Ishikawa (cell line): ENCODE measurements at regions not wholly inside any gene's neighbourhood (a gene's known extent, or its start where the extent isn't known, plus 50 kb on each side); places are given as distances from the start of the nearest gene placed in this dataset.

Experiments
- CEBPB ChIP-seq: IDR thresholded peaks from 2 replicates; pipeline ENCODE4 v1.6.1; 2012
- CREB1 ChIP-seq: IDR thresholded peaks from 2 replicates; pipeline ENCODE4 v1.6.1; 2012; ENCODE audit warnings: low read depth
- EGR1 ChIP-seq: IDR thresholded peaks from 2 replicates; pipeline ENCODE4 v1.6.1; 2012
- EP300 ChIP-seq: IDR thresholded peaks from 2 replicates; pipeline ENCODE4 v1.6.1; 2012; ENCODE audit warnings: borderline replicate concordance
- FOXM1 ChIP-seq: IDR thresholded peaks from 2 replicates; pipeline ENCODE4 v1.6.1; 2012; ENCODE audit warnings: low read depth, borderline replicate concordance
- NFIC ChIP-seq: IDR thresholded peaks from 2 replicates; pipeline ENCODE4 v1.6.1; 2012
- RAD21 ChIP-seq: IDR thresholded peaks from 2 replicates; pipeline ENCODE4 v1.6.1; 2012; ENCODE audit warnings: low read depth
- TAF1 ChIP-seq: IDR thresholded peaks from 2 replicates; pipeline ENCODE4 v1.6.1; 2012; ENCODE audit warnings: low read depth, mild to moderate bottlenecking
- TCF12 ChIP-seq: IDR thresholded peaks from 2 replicates; pipeline ENCODE4 v1.6.1; 2012; ENCODE audit warnings: low read depth
- TEAD4 ChIP-seq: IDR thresholded peaks from 2 replicates; pipeline ENCODE4 v1.6.1; 2012
- YY1 ChIP-seq: IDR thresholded peaks from 2 replicates; pipeline ENCODE4 v1.6.1; 2012; ENCODE audit warnings: low read depth
- ZBTB7A ChIP-seq: IDR thresholded peaks from 2 replicates; pipeline ENCODE4 v1.6.1; 2012; ENCODE audit warnings: low read depth
- TF ChIP-seq, protein P1 (sequence below): IDR thresholded peaks from 2 replicates; pipeline ENCODE4 v1.6.1; 2012
- TF ChIP-seq, protein P2 (sequence below): IDR thresholded peaks from 2 replicates; pipeline ENCODE4 v1.6.1; 2012; ENCODE audit warnings: low read depth, mild to moderate bottlenecking
- TF ChIP-seq, protein P3 (sequence below): IDR thresholded peaks from 2 replicates; pipeline ENCODE4 v1.6.1; 2012

DNA sequence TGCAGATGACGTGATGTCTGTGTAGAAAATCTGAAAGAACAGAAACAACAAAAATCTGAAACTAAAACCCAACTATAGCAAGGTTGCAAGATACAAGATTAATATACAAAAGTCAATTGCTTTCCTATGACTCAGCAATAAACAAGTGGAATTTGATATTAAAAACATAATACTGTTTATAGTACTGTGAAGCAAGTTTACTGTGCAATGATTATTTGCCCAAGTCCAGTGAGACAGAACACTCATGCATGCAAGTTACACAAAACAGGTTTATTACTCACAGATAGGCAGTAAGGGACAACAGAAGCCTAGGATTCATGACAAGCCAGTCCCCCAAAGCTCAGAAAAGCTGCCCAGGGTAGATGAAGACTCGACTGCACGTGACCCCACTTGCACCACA is 62.4 kb upstream of the RAB4A start:
- TF ChIP-seq NFIC (no peak), TCF12 (no peak), TAF1 (no peak), FOXM1 (no peak), ZBTB7A (no peak), RAD21 (no peak), YY1 (no peak), EGR1 (no peak), EP300 (no peak), CREB1 (no peak), CEBPB (no peak), TEAD4 (no peak)
- TF ChIP-seq, protein P1, sequence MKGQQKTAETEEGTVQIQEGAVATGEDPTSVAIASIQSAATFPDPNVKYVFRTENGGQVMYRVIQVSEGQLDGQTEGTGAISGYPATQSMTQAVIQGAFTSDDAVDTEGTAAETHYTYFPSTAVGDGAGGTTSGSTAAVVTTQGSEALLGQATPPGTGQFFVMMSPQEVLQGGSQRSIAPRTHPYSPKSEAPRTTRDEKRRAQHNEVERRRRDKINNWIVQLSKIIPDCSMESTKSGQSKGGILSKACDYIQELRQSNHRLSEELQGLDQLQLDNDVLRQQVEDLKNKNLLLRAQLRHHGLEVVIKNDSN = no peak
- TF ChIP-seq, protein P2, sequence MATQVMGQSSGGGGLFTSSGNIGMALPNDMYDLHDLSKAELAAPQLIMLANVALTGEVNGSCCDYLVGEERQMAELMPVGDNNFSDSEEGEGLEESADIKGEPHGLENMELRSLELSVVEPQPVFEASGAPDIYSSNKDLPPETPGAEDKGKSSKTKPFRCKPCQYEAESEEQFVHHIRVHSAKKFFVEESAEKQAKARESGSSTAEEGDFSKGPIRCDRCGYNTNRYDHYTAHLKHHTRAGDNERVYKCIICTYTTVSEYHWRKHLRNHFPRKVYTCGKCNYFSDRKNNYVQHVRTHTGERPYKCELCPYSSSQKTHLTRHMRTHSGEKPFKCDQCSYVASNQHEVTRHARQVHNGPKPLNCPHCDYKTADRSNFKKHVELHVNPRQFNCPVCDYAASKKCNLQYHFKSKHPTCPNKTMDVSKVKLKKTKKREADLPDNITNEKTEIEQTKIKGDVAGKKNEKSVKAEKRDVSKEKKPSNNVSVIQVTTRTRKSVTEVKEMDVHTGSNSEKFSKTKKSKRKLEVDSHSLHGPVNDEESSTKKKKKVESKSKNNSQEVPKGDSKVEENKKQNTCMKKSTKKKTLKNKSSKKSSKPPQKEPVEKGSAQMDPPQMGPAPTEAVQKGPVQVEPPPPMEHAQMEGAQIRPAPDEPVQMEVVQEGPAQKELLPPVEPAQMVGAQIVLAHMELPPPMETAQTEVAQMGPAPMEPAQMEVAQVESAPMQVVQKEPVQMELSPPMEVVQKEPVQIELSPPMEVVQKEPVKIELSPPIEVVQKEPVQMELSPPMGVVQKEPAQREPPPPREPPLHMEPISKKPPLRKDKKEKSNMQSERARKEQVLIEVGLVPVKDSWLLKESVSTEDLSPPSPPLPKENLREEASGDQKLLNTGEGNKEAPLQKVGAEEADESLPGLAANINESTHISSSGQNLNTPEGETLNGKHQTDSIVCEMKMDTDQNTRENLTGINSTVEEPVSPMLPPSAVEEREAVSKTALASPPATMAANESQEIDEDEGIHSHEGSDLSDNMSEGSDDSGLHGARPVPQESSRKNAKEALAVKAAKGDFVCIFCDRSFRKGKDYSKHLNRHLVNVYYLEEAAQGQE = no peak
- TF ChIP-seq, protein P3, sequence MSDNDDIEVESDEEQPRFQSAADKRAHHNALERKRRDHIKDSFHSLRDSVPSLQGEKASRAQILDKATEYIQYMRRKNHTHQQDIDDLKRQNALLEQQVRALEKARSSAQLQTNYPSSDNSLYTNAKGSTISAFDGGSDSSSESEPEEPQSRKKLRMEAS = no peak

DNA sequence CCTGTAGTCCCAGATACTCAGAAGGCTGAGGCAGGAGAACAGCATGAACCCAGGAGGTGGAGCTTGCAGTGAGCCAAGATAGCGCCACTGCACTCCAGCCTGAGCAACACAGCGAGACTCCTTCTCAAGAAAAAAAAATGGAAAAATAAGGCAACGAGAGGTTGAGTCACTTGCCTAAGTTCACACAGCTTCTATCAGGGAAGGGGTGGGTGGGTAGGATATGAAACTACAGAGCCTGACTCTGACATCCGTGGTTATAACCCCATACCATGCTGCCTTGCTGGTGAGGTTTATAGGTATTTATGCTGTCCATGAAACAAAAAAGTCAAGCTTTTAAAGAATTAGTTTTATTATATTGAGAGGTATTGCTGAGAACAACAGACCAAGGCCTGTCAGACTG is 61.5 kb upstream of the RAB4A start:
- TF ChIP-seq TAF1 = no peak
- no peak for TF ChIP-seq EP300
- TF ChIP-seq CEBPB = no peak
- TF ChIP-seq, protein P1 = no peak
- TF ChIP-seq FOXM1 = no peak
- TF ChIP-seq NFIC = no peak

DNA sequence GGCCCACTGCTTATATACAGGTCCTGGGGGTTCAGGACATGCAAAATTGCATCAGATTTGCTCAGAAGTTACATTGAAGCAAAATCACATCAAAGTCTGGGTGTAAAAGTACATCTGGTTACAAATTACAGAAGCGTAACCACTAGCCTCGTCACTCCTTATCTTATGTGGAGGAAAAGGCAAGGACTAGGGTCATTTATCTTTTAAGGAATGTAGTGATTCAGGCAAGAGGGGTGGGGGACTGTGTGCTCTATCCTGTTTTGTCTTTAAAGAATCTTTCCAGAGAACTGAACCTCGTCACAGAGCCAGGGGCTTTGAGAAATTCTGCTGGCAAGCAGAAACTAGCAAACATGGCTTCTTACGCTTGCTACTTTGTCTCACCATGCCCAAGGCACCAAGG is 61.1 kb upstream of the RAB4A start:
- TF ChIP-seq NFIC = no peak
- TF ChIP-seq, protein P3 = no peak

DNA sequence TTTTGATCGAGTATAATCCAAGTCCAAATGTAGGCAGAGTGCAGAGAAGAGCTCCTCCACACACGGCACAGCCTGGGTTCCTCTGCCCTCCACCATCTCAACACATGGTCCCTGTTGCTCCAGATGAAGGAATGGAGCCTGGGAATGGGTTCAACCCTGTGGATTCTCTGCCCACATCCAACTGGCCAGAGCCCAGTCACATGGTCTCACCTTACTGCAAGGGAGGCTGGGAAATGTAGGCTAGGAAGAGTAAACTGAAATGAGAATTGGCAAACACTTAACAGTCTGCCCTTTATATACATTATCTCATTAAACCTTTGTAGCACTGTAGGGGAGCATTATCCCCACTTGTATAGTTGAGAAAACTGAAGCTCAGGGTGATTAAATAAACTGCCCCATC is 60.1 kb upstream of the RAB4A start:
- TF ChIP-seq RAD21 = no peak
- TF ChIP-seq NFIC = no peak
- TF ChIP-seq, protein P1 = peak; percentile 87
- no peak for TF ChIP-seq YY1
- TF ChIP-seq ZBTB7A = no peak
- no peak for TF ChIP-seq TEAD4
- no peak for TF ChIP-seq TAF1

DNA sequence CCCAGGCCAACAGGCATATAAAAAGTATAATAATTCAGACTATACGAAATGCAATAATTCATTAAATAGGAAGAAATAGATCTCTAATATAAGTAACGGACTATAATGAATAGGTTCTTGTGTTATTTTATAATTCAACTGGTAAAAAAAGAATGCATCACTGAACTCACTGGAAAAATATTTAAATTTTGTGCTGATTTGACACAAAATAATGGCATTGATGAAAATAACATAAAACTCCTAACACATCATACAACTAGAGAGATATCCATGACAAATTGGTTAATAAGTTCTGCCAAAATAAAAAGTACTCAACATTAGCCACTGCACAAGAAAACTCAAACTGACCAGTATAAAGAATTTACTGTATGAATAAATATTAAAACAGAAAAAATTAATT is 57.1 kb upstream of the RAB4A start:
- TF ChIP-seq, protein P1 = no peak
- TF ChIP-seq CEBPB (no peak), TEAD4 (no peak), RAD21 (no peak), YY1 (no peak), EGR1 (no peak), ZBTB7A (no peak), TAF1 (no peak), CREB1 (no peak), FOXM1 (no peak), EP300 (no peak), TCF12 (no peak), NFIC (no peak)
- TF ChIP-seq, protein P2 = no peak
- TF ChIP-seq, protein P3 = no peak
